Esophagus squamous epithelium (tissue), 5 donors: ENCODE measurements at regions not wholly inside any gene's neighbourhood (a gene's known extent, or its start where the extent isn't known, plus 50 kb on each side); places are given as distances from the start of the nearest gene placed in this dataset.

Experiments
- DNase-seq: peaks from one replicate; lab custom pipeline; 2025; lab: John Stamatoyannopoulos, UW
- H3K27ac ChIP-seq, 4 donors: fragments of 200-600 bp; sonication (generic); one replicate each; pipeline ENCODE4 v1.5.1; 2016 to 2019; ENCODE audit warnings: mild to moderate bottlenecking in 1 of 4
- H3K27me3 ChIP-seq, 4 donors: fragments of 200-600 bp; sonication (generic); 1 replicate in 3 of 4; 2 replicates in 1 of 4; pipeline versions ENCODE4 v1.5.1 to v1.6.0; 2017 to 2021; ENCODE audit warnings: antibody characterized with exemption in 1 of 4
- H3K36me3 ChIP-seq, 3 donors: fragments of 200-600 bp; sonication (generic); one replicate each; pipeline ENCODE4 v1.5.1; 2016 to 2019
- H3K4me1 ChIP-seq, 3 donors: fragments of 200-600 bp; sonication (generic); one replicate each; pipeline ENCODE4 v1.5.1; 2017 to 2019
- H3K4me3 ChIP-seq, 4 donors: fragments of 200-600 bp; sonication (generic); 1 replicate in 3 of 4; 2 replicates in 1 of 4; pipeline ENCODE4 v1.5.1; 2016 to 2019; ENCODE audit warnings: mild to moderate bottlenecking in 2 of 4, moderate library complexity in 1 of 4
- H3K9me3 ChIP-seq, 3 donors: fragments of 200-600 bp; sonication (generic); one replicate each; pipeline ENCODE4 v1.5.1; 2016 to 2019
- POLR2A ChIP-seq, 4 donors: fragments of 450-650 bp; IDR thresholded peaks; one replicate each; pipeline ENCODE4 v1.6.1; 2017; ENCODE audit warnings: antibody characterized with exemption in 4 of 4, mild to moderate bottlenecking in 4 of 4, moderate library complexity in 3 of 4
- WGBS, 2 donors: methylation state at CpG; one replicate each; pipeline ENCODE4 v1.1.5; 2018; 5-methylcytosine and 5-hydroxymethylcytosine counted together
- intact Hi-C: fragments of 100-400 bp; cut with DNase I; formaldehyde crosslinking; loops from one replicate; pipeline ENCODE4 v1.15.0; 2022
- TF ChIP-seq, protein P1 (sequence below), 6 experiments: fragments of 450-650 bp in 4 of 6; fragments of 200-600 bp in 2 of 6; sonication (generic) in 2 of 6; IDR thresholded peaks; one replicate each; pipeline ENCODE4 v1.5.1; 2016 to 2019; ENCODE audit warnings: antibody characterized with exemption in 6 of 6, mild to moderate bottlenecking in 4 of 6, moderate library complexity in 4 of 6
- donor health status: DM: yes; HTN: yes; CAD: no.

GRCh38 chr7:22055226-22055625, 109.5 kb upstream of the CDCA7L start:
- Histone ChIP-seq H3K4me3 (no peak overlapping the region), H3K27ac (no peak overlapping the region), H3K4me1 (no peaks in the 10 kb centered on the region), H3K27me3 (peaks cover 0 to 10% (median 0%) of the 10 kb centered on the region in 4 donors), H3K36me3 (no peaks in the 10 kb centered on the region), H3K9me3 (no peaks in the 10 kb centered on the region)
- 56 to 69% methylated on average over 6 of the region's 6 CpGs for WGBS, 2 donors
- no peak for DNase-seq
- intact Hi-C loops = no loop called here
- TF ChIP-seq, protein P1, sequence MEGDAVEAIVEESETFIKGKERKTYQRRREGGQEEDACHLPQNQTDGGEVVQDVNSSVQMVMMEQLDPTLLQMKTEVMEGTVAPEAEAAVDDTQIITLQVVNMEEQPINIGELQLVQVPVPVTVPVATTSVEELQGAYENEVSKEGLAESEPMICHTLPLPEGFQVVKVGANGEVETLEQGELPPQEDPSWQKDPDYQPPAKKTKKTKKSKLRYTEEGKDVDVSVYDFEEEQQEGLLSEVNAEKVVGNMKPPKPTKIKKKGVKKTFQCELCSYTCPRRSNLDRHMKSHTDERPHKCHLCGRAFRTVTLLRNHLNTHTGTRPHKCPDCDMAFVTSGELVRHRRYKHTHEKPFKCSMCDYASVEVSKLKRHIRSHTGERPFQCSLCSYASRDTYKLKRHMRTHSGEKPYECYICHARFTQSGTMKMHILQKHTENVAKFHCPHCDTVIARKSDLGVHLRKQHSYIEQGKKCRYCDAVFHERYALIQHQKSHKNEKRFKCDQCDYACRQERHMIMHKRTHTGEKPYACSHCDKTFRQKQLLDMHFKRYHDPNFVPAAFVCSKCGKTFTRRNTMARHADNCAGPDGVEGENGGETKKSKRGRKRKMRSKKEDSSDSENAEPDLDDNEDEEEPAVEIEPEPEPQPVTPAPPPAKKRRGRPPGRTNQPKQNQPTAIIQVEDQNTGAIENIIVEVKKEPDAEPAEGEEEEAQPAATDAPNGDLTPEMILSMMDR (IDR thresholded peaks at IDR 0.05) = no peak
- TF ChIP-seq POLR2A (IDR thresholded peaks at IDR 0.05) = no peak

DNA sequence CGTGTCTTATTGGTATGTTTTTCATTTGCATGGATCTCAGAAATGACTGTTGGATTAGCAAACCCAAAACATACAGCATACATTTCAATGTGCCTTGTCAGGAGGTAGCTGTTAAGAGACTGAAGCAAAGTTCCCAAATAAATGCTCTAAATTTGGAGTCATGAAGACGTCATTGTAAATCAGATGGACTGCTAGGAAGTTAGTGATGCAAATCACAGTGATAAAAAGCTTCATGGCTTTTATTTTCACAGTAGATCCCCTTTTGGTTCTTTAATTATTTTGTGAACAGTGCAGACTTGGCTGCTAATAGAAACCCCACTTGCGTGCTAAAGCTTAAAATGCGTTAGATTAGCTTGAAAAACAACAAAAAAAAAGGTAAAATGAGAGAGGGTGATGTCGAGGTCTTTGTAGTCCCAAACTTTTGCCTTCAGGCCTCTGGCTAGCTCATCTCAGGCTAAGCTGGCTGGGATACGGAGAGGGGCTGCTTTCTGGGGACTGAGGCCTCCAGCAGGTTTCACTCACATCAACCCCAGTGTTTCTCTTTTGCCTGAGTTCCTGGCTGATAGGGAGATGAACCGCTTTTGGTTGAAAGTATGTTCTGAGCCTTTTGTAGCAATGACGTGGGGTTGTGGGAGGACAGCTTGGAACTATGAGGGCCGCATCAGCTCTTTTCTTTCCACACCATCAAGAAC, 107.1 kb upstream of the CDCA7L start:
- Histone ChIP-seq H3K4me1 (no peaks in the 10 kb centered on the region), H3K27me3 (no peaks in the 10 kb centered on the region), H3K27ac (no peak overlapping the region), H3K4me3 (no peak overlapping the region), H3K36me3 (no peaks in the 10 kb centered on the region), H3K9me3 (no peaks in the 10 kb centered on the region)
- 66 to 74% methylated on average over 7 to 8 of the region's 9 CpGs for whole genome bisulfite sequencing, 2 donors
- DNase-seq = no peak
- intact Hi-C loops = no loop called here
- no peak for TF ChIP-seq POLR2A (IDR thresholded peaks at IDR 0.05)
- TF ChIP-seq, protein P1 (IDR thresholded peaks at IDR 0.05) = no peak

GRCh38 chr7:22051886-22052673, 106.4 kb upstream of the CDCA7L start:
- Histone ChIP-seq H3K27ac (no peak overlapping the region), H3K4me1 (no peaks in the 10 kb centered on the region), H3K9me3 (no peaks in the 10 kb centered on the region), H3K27me3 (no peaks in the 10 kb centered on the region), H3K4me3 (no peak overlapping the region), H3K36me3 (no peaks in the 10 kb centered on the region)
- intact Hi-C loops = no loop called here
- no peak for DNase-seq
- WGBS, 2 donors = 60 to 66% methylated on average over 14 of the region's 14 CpGs
- TF ChIP-seq POLR2A (IDR thresholded peaks at IDR 0.05) = no peak
- TF ChIP-seq, protein P1 (IDR thresholded peaks at IDR 0.05) = no peak

DNA sequence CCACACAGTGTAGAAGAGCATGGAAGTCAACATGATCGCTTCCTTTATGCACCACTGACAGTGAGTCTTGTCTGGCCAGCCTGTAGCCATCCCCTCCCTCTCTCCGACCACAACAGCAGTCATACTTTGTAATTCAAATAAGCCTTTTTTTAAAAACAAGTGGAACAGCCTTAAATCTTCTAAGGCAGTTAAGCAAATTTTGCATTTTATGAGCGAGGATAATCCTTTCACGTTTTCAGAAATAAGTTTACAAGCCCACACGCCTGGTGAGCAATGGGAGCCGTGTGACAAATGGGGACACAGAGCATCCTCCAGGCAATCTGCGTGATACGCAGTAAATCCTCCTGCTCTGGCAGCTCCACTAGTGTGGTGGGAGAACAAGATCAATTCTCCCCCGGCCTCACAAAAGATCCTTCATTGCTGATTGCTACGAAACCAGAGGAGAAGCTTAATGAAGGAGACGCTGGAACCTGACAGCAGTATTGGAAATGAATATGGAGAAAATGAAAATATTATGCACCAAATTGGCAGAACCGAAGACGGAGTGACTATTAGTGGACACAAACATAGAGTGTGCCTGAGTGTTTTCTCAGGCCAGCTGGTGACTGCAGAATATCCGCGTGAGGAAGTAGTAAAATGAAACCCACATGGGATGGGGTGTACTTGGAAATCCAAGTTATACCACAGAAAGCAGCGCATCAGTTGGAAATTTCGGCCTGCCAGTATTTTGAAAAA, 104.2 kb upstream of the CDCA7L start:
- intact Hi-C loops = no loop called here
- WGBS, 2 donors = 87 to 88% methylated on average over 16 to 17 of the region's 17 CpGs
- no peak for TF ChIP-seq POLR2A (IDR thresholded peaks at IDR 0.05)
- TF ChIP-seq, protein P1 (IDR thresholded peaks at IDR 0.05) = no peak
- no peaks in the 10 kb centered on the region for H3K27me3 ChIP-seq
- no peaks in the 10 kb centered on the region for H3K36me3 ChIP-seq
- no peaks in the 10 kb centered on the region for H3K9me3 ChIP-seq
- H3K27ac ChIP-seq = no peak overlapping the region
- no peak overlapping the region for H3K4me3 ChIP-seq
- no peak for DNase-seq
- H3K4me1 ChIP-seq = no peaks in the 10 kb centered on the region
